ENCODE measurements at regions not wholly inside any gene's neighbourhood (a gene's known extent, or its start where the extent isn't known, plus 50 kb on each side); places are given as distances from the start of the nearest gene placed in this dataset.

DNA sequence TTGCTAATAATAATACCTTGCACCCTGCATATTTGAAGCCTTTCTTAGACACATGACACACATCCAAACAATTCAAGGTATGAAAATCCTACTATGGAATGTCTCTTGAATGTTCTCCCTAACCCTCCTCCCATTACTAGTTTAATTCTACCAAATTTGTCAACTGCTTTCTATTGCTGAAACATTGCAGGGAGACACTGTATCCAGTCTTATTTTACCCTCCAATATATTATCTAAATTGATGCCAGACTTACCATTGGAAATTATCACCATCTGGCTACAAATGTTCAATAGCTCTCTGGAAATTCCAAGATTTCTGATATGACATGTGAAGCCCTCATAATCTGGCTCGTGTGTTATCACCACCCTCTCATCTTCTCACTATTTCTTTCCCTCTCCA is 1027.3 kb upstream of the CITED2 start:
- TF ChIP-seq, protein P1, sequence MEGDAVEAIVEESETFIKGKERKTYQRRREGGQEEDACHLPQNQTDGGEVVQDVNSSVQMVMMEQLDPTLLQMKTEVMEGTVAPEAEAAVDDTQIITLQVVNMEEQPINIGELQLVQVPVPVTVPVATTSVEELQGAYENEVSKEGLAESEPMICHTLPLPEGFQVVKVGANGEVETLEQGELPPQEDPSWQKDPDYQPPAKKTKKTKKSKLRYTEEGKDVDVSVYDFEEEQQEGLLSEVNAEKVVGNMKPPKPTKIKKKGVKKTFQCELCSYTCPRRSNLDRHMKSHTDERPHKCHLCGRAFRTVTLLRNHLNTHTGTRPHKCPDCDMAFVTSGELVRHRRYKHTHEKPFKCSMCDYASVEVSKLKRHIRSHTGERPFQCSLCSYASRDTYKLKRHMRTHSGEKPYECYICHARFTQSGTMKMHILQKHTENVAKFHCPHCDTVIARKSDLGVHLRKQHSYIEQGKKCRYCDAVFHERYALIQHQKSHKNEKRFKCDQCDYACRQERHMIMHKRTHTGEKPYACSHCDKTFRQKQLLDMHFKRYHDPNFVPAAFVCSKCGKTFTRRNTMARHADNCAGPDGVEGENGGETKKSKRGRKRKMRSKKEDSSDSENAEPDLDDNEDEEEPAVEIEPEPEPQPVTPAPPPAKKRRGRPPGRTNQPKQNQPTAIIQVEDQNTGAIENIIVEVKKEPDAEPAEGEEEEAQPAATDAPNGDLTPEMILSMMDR (IDR thresholded peaks at IDR 0.05; ENCODE audit: poor library complexity), result no peak
- no peak for TF ChIP-seq EZH2 (IDR thresholded peaks at IDR 0.05; ENCODE audit: borderline replicate concordance)

Measured in hepatocyte (in vitro differentiated cells).